Esophagus squamous epithelium (tissue), 5 donors: ENCODE measurements at regions not wholly inside any gene's neighbourhood (a gene's known extent, or its start where the extent isn't known, plus 50 kb on each side); places are given as distances from the start of the nearest gene placed in this dataset.

Experiments
- DNase-seq: peaks from one replicate; lab custom pipeline; 2025; lab: John Stamatoyannopoulos, UW
- H3K27ac ChIP-seq, 4 donors: fragments of 200-600 bp; sonication (generic); one replicate each; pipeline ENCODE4 v1.5.1; 2016 to 2019; ENCODE audit warnings: mild to moderate bottlenecking in 1 of 4
- H3K27me3 ChIP-seq, 4 donors: fragments of 200-600 bp; sonication (generic); 1 replicate in 3 of 4; 2 replicates in 1 of 4; pipeline versions ENCODE4 v1.5.1 to v1.6.0; 2017 to 2021; ENCODE audit warnings: antibody characterized with exemption in 1 of 4
- H3K36me3 ChIP-seq, 3 donors: fragments of 200-600 bp; sonication (generic); one replicate each; pipeline ENCODE4 v1.5.1; 2016 to 2019
- H3K4me1 ChIP-seq, 3 donors: fragments of 200-600 bp; sonication (generic); one replicate each; pipeline ENCODE4 v1.5.1; 2017 to 2019
- H3K4me3 ChIP-seq, 4 donors: fragments of 200-600 bp; sonication (generic); 1 replicate in 3 of 4; 2 replicates in 1 of 4; pipeline ENCODE4 v1.5.1; 2016 to 2019; ENCODE audit warnings: mild to moderate bottlenecking in 2 of 4, moderate library complexity in 1 of 4
- H3K9me3 ChIP-seq, 3 donors: fragments of 200-600 bp; sonication (generic); one replicate each; pipeline ENCODE4 v1.5.1; 2016 to 2019
- POLR2A ChIP-seq, 4 donors: fragments of 450-650 bp; IDR thresholded peaks; one replicate each; pipeline ENCODE4 v1.6.1; 2017; ENCODE audit warnings: antibody characterized with exemption in 4 of 4, mild to moderate bottlenecking in 4 of 4, moderate library complexity in 3 of 4
- WGBS, 2 donors: methylation state at CpG; one replicate each; pipeline ENCODE4 v1.1.5; 2018; 5-methylcytosine and 5-hydroxymethylcytosine counted together
- intact Hi-C: fragments of 100-400 bp; cut with DNase I; formaldehyde crosslinking; loops from one replicate; pipeline ENCODE4 v1.15.0; 2022
- small RNA-seq, 4 donors: library from RNA; depleted of rRNA; stranded (forward); fragments of <200 nt; gene quantifications; one replicate each; pipeline ENCODE3, GENCODE V24; 2016
- TF ChIP-seq, protein P1 (sequence below), 6 experiments: fragments of 450-650 bp in 4 of 6; fragments of 200-600 bp in 2 of 6; sonication (generic) in 2 of 6; IDR thresholded peaks; one replicate each; pipeline ENCODE4 v1.5.1; 2016 to 2019; ENCODE audit warnings: antibody characterized with exemption in 6 of 6, mild to moderate bottlenecking in 4 of 6, moderate library complexity in 4 of 6
- donor health status: DM: yes; HTN: yes; CAD: no.

- TF ChIP-seq POLR2A (IDR thresholded peaks at IDR 0.05), result no peak
- TF ChIP-seq, protein P1, sequence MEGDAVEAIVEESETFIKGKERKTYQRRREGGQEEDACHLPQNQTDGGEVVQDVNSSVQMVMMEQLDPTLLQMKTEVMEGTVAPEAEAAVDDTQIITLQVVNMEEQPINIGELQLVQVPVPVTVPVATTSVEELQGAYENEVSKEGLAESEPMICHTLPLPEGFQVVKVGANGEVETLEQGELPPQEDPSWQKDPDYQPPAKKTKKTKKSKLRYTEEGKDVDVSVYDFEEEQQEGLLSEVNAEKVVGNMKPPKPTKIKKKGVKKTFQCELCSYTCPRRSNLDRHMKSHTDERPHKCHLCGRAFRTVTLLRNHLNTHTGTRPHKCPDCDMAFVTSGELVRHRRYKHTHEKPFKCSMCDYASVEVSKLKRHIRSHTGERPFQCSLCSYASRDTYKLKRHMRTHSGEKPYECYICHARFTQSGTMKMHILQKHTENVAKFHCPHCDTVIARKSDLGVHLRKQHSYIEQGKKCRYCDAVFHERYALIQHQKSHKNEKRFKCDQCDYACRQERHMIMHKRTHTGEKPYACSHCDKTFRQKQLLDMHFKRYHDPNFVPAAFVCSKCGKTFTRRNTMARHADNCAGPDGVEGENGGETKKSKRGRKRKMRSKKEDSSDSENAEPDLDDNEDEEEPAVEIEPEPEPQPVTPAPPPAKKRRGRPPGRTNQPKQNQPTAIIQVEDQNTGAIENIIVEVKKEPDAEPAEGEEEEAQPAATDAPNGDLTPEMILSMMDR (IDR thresholded peaks at IDR 0.05), result no peak
- WGBS, 2 donors, result 73 to 77% methylated on average over 4 of the region's 4 CpGs
- Histone ChIP-seq H3K27ac (no peak overlapping the region), H3K27me3 (peaks cover 0 to 3% (median 0%) of the 10 kb centered on the region in 4 donors), H3K9me3 (no peaks in the 10 kb centered on the region), H3K36me3 (no peaks in the 10 kb centered on the region), H3K4me1 (peaks cover 0 to 4% (median 0%) of the 10 kb centered on the region in 3 donors), H3K4me3 (no peak overlapping the region)
- intact Hi-C loops, result no loop called here
- DNase-seq, result no peak
Observed at GRCh38 chr12:30811966-30812365, 57.2 kb upstream of the CAPRIN2 start.

DNA sequence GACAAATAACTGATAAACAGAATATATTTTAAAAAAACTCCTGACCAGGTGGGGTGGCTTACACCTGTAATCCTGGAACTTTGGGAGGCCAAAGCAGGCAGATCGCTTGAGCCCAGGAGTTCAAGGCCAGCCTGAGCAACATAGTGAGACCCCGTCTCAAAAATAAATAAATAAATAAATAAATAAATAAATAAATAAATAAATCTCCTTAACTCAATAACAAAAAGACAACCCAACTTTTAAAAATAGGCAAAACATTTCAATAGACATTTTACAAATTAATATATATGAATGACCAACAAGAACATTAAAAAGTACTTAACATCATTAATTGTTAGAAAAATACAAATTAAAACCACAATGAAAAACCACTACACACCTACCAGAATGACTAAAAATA is 56.2 kb upstream of the CAPRIN2 start:
- DNase-seq, result no peak
- no peaks in the 10 kb centered on the region for H3K9me3 ChIP-seq
- WGBS, 2 donors, result 78 to 95% methylated on average over 2 of the region's 2 CpGs

DNA sequence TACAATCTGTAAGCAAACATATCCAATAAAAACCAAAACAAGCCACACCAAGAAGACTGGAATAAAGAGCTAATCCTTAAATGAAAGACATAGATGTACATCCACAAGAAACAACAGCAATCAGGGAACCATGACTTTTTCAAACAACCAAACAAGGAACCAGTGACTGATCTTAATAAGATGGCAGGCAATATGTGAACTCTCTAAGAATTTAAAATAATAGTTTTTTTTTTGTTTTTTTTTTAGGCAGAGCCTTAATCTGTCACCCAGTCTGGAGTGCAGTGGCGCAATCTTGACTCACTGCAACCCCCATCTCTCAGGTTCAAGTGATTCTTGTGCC is 52.9 kb upstream of the CAPRIN2 start:
- DNase-seq, result no peak
- no peaks in the 10 kb centered on the region for H3K27me3 ChIP-seq
- no peak overlapping the region for H3K4me3 ChIP-seq
- no peaks in the 10 kb centered on the region for H3K9me3 ChIP-seq
- intact Hi-C loops, result no loop called here
- no peaks in the 10 kb centered on the region for H3K36me3 ChIP-seq
- TF ChIP-seq, protein P1 (IDR thresholded peaks at IDR 0.05), result no peak
- no peak for TF ChIP-seq POLR2A (IDR thresholded peaks at IDR 0.05)
- 44 to 55% methylated on average over 1 of the region's 1 CpG for WGBS, 2 donors
- no peak overlapping the region for H3K27ac ChIP-seq
- H3K4me1 ChIP-seq, result peaks cover 0 to 5% (median 0%) of the 10 kb centered on the region in 3 donors

More for the DNA sequence above, 56.2 kb upstream of the CAPRIN2 start:
- no peaks in the 10 kb centered on the region for H3K27me3 ChIP-seq
- TF ChIP-seq, protein P1 (IDR thresholded peaks at IDR 0.05), result no peak
- TF ChIP-seq POLR2A (IDR thresholded peaks at IDR 0.05), result no peak
- H3K4me1 ChIP-seq, result peaks cover 0 to 5% (median 0%) of the 10 kb centered on the region in 3 donors
- no peak overlapping the region for H3K27ac ChIP-seq
- H3K4me3 ChIP-seq, result no peak overlapping the region
- intact Hi-C loops, result no loop called here
- H3K36me3 ChIP-seq, result no peaks in the 10 kb centered on the region

DNA sequence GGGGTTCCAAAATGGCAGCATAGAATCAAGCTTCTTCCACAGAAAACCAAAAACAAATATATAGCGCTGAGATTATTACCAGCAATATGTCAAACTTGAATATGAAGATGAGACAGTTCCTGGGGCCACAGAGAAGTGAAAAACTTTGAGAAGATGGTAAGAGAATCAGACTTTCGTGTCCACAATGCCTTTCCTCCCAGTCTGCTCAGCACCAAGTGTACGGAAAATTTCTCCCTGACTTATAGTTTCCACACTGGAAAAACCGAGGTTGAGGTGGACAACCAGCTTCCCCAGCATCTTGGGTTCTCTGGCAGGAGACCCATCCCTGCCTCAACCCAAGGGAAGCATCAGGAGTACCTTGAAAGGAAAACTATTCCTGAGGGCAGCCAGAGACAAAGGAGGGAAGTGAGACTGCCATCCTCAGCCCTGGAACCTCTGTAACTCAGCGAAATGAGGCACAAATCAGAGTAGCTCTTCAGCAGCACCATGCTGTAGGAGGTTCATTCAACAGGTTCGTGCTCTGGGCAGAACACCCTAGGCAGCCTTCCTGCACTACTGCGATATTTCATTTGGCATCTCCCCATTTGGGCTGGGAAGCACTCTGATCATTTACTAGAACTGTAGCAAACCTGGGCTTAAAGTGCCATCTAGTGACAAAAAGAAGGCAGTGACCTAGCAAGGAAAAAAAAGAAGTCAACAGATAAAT is 52.4 kb upstream of the CAPRIN2 start:
- no peak for DNase-seq
- Histone ChIP-seq H3K36me3 (no peaks in the 10 kb centered on the region), H3K27me3 (no peaks in the 10 kb centered on the region), H3K27ac (no peak overlapping the region), H3K4me3 (no peak overlapping the region), H3K9me3 (no peaks in the 10 kb centered on the region), H3K4me1 (peaks cover 0 to 5% (median 0%) of the 10 kb centered on the region in 3 donors)
- 56 to 58% methylated on average over 7 of the region's 7 CpGs for WGBS, 2 donors
- TF ChIP-seq, protein P1 (IDR thresholded peaks at IDR 0.05), result peak; percentile 56 to 91 (median 70)
- TF ChIP-seq POLR2A (IDR thresholded peaks at IDR 0.05), result no peak
- intact Hi-C loops, result no loop called here

DNA sequence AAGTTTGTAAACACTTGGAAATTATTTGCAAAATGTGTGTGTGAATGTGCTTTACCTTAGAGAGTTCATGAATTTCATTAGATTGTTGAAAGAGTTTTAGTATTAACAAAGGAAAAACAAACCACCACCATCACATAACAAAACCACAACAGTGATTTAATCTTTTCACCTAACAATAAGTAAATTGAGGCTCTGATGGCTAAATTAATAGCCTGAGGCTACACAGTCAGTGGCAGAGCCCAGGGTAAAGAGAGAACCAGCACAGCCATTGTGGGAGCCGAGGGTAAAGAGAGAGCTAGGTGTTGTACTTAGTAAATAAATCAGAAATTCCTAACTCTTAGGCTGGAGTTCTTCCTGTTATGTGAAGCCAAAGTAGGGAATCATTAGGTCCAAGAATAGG is 51.2 kb upstream of the CAPRIN2 start:
- H3K27me3 ChIP-seq, result no peaks in the 10 kb centered on the region
- peaks cover 0 to 5% (median 0%) of the 10 kb centered on the region in 3 donors for H3K4me1 ChIP-seq
- no peak overlapping the region for H3K27ac ChIP-seq
- TF ChIP-seq, protein P1 (IDR thresholded peaks at IDR 0.05), result no peak
- no peak for TF ChIP-seq POLR2A (IDR thresholded peaks at IDR 0.05)
- H3K36me3 ChIP-seq, result no peaks in the 10 kb centered on the region
- H3K9me3 ChIP-seq, result no peaks in the 10 kb centered on the region
- DNase-seq, result no peak
- intact Hi-C loops, result no loop called here
- H3K4me3 ChIP-seq, result no peak overlapping the region
- WGBS, 2 donors, result 59 to 63% methylated on average over 1 of the region's 1 CpG

Small RNAs in the stretch of these regions (small RNA-seq; reads per million reads assigned to genes)
- gene PPIAP44, result 0 reads per million in 4 donors
